Fibroblast of lung (primary cell): ENCODE measurements at regions not wholly inside any gene's neighbourhood (a gene's known extent, or its start where the extent isn't known, plus 50 kb on each side); places are given as distances from the start of the nearest gene placed in this dataset.
A peak's percentile ranks its signal among the peaks of the same experiment; 100 is the strongest.

Experiments
- DNase-seq, 2 donors: peaks; one replicate each; pipeline versions ENCODE4 v3.0.0 to v3.0.0-alpha.2; 2010; ENCODE audit warnings: low read depth in 2 of 2
- H2AFZ ChIP-seq: 2 replicates; pipeline ENCODE4 v1.5.1; 2012; ENCODE audit warnings: low read length, control low read depth, inconsistent platforms
- H3K27ac ChIP-seq: 2 replicates; pipeline ENCODE4 v1.5.1; 2011; ENCODE audit warnings: low read length, control low read depth; ENCODE audit not compliant: insufficient read depth
- H3K27me3 ChIP-seq: 2 replicates; pipeline ENCODE4 v1.5.1; 2011; ENCODE audit warnings: mild to moderate bottlenecking, low read length; ENCODE audit not compliant: control insufficient read depth, insufficient read depth
- H3K36me3 ChIP-seq: 2 replicates; pipeline ENCODE4 v1.5.1; 2011; ENCODE audit warnings: low read length; ENCODE audit not compliant: control insufficient read depth, insufficient read depth
- H3K4me1 ChIP-seq: 2 replicates; pipeline ENCODE4 v1.5.1; 2011; ENCODE audit warnings: low read length; ENCODE audit not compliant: control insufficient read depth, insufficient read depth; ENCODE audit errors: extremely low read depth
- H3K4me2 ChIP-seq: 2 replicates; pipeline ENCODE4 v1.5.1; 2011; ENCODE audit warnings: low read length, control low read depth; ENCODE audit not compliant: insufficient read depth; ENCODE audit errors: extremely low read depth
- H3K4me3 ChIP-seq, 4 experiments: fragments of 200-600 bp in 1 of 4; sonication (generic) in 1 of 4; replicated peaks in 1 of 4; 2 replicates each; pipeline ENCODE4 v1.5.1; 2011 to 2016; ENCODE audit warnings: low read length in 4 of 4, low read depth in 3 of 4, mild to moderate bottlenecking in 3 of 4, control low read depth in 2 of 4, inconsistent platforms in 1 of 4, mixed read lengths in 1 of 4; ENCODE audit not compliant: insufficient read depth in 1 of 4; ENCODE audit errors: control extremely low read depth in 1 of 4
- H3K79me2 ChIP-seq: 2 replicates; pipeline ENCODE4 v1.5.1; 2012; ENCODE audit warnings: mild to moderate bottlenecking, low read length, inconsistent platforms; ENCODE audit not compliant: control insufficient read depth, insufficient read depth
- H3K9ac ChIP-seq: 2 replicates; pipeline ENCODE4 v1.5.1; 2011; ENCODE audit warnings: mild to moderate bottlenecking, low read length, control low read depth; ENCODE audit not compliant: insufficient read depth
- H3K9me3 ChIP-seq: 2 replicates; pipeline ENCODE4 v1.5.1; 2012; ENCODE audit warnings: low read depth, low read length; ENCODE audit not compliant: control insufficient read depth, insufficient read depth
- H4K20me1 ChIP-seq: 2 replicates; pipeline ENCODE4 v1.5.1; 2011; ENCODE audit warnings: low read length; ENCODE audit not compliant: control insufficient read depth, insufficient read depth; ENCODE audit errors: extremely low read depth
- EZH2 ChIP-seq: IDR thresholded peaks from 2 replicates; pipeline ENCODE4 v1.5.1; 2012; ENCODE audit warnings: low read length, control low read depth, mild to moderate bottlenecking; ENCODE audit errors: missing control alignments
- TF ChIP-seq, protein P1 (sequence below), 2 donors: IDR thresholded peaks in 1 of 2; conservative IDR thresholded peaks in 1 of 2; 1 replicate in 1 of 2; 2 replicates in 1 of 2; pipeline ENCODE4 v1.5.1; 2011 to 2012; ENCODE audit warnings: low read length in 2 of 2, control low read depth in 1 of 2, inconsistent platforms in 1 of 2, low read depth in 1 of 2, mild to moderate bottlenecking in 1 of 2

DNA sequence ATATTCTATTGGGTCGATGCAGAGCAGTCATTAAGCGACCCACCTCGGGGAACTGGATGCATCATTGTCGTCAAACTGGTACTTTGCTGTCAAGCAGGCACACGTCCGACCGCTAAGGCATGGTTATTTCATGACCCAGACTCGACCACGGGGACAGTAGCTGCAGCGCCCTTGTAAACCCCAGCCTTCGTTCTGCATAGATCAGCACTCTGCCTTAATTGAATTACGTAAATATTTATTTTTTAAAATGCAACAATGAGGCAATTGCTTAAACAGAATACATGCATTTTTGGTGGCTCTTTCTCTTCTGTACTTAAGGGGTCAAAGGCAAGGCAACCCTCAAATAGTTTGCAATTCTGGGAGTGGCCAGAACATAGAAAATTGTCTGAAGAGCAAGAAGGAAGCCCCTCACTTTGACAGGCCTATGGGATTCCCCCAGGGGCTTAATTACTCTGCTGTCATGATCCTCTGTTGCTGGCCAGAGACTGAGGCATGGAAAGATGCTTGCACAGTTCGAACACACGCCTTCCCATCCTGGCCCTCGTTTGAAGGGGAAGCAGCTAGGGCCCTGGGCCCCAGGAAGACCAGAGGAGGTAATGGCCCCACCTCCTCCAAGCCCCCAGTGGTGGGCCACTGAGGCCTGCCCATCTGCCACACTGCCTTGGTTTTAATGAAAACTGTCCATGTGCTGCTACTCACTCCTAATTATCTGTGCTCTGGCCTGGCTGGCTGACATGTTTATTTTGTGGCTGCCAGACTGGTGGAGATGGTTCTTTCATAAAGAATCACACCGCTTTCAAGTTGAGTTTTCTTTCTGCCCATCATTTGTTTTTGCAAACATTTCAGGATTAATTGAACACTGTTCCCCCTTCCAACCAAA is 169.7 kb upstream of the MAST4 start:
- Histone ChIP-seq H3K9me3 (no peaks in the 10 kb centered on the region), H3K79me2 (no peaks in the 10 kb centered on the region), H3K27me3 (no peaks in the 10 kb centered on the region), H3K27ac (no peak overlapping the region), H4K20me1 (no peaks in the 10 kb centered on the region), H3K9ac (no peak overlapping the region), H2AFZ (no peak overlapping the region), H3K4me1 (no peaks in the 10 kb centered on the region), H3K4me3 (no peak overlapping the region), H3K4me2 (no peak overlapping the region), H3K36me3 (no peaks in the 10 kb centered on the region)
- DNase-seq = no peak
- no peak for TF ChIP-seq EZH2
- TF ChIP-seq, protein P1, sequence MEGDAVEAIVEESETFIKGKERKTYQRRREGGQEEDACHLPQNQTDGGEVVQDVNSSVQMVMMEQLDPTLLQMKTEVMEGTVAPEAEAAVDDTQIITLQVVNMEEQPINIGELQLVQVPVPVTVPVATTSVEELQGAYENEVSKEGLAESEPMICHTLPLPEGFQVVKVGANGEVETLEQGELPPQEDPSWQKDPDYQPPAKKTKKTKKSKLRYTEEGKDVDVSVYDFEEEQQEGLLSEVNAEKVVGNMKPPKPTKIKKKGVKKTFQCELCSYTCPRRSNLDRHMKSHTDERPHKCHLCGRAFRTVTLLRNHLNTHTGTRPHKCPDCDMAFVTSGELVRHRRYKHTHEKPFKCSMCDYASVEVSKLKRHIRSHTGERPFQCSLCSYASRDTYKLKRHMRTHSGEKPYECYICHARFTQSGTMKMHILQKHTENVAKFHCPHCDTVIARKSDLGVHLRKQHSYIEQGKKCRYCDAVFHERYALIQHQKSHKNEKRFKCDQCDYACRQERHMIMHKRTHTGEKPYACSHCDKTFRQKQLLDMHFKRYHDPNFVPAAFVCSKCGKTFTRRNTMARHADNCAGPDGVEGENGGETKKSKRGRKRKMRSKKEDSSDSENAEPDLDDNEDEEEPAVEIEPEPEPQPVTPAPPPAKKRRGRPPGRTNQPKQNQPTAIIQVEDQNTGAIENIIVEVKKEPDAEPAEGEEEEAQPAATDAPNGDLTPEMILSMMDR (conservative IDR thresholded peaks at IDR 0.05 in 1 of 2, IDR thresholded peaks at IDR 0.05 in 1 of 2; ENCODE audit: low read depth in 1 of 2, low read length in 2 of 2) = no peak

DNA sequence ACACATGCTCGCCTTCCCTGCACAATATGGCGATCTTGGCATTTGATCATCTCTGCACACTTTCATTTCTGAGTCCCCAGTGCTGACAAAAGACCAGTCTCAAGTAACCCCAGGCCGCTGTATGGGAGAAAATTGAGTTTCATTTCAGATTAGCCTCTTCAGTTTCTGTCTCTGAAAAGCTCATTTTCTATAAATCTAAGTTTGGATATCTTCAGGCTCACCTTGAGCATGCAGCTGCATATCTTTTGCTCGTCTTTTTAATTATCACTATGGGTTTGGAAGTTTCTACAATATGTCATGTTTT is 169.1 kb upstream of the MAST4 start:
- Histone ChIP-seq H3K9ac (no peak overlapping the region), H3K79me2 (no peaks in the 10 kb centered on the region), H2AFZ (no peak overlapping the region), H3K4me1 (no peaks in the 10 kb centered on the region), H3K27ac (no peak overlapping the region), H3K36me3 (no peaks in the 10 kb centered on the region), H3K4me3 (no peak overlapping the region), H4K20me1 (no peaks in the 10 kb centered on the region), H3K27me3 (no peaks in the 10 kb centered on the region), H3K9me3 (no peaks in the 10 kb centered on the region), H3K4me2 (no peak overlapping the region)
- peak in 1 of 2 donors; percentile 3 for DNase-seq
- TF ChIP-seq EZH2 = no peak
- TF ChIP-seq, protein P1 (conservative IDR thresholded peaks at IDR 0.05 in 1 of 2, IDR thresholded peaks at IDR 0.05 in 1 of 2; ENCODE audit: low read depth in 1 of 2, low read length in 2 of 2) = no peak

DNA sequence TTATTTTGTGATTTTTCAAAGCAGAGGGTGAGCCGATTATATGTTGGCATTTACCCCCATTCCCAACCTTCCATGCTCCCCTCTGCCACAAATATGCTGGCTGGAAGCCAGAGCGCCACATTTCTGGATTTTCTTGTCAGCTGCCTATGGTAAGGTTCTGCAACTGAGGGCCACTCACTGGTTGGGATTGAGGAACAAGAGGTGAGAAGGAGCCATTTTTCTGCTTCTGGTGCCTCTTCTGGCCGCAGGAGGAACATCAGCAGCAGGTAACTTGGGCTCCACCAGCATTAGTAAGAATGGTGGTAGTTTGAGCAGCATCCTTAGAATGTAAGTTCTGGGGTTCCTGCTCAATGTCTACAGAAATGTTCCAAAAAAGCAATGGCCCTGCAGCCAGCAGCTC is 159.5 kb upstream of the MAST4 start:
- Histone ChIP-seq H2AFZ (no peak overlapping the region), H3K4me2 (no peak overlapping the region), H3K27ac (no peak overlapping the region), H3K9ac (no peak overlapping the region), H3K4me3 (no peak overlapping the region), H3K9me3 (no peaks in the 10 kb centered on the region), H3K79me2 (no peaks in the 10 kb centered on the region), H4K20me1 (no peaks in the 10 kb centered on the region), H3K27me3 (no peaks in the 10 kb centered on the region), H3K4me1 (no peaks in the 10 kb centered on the region), H3K36me3 (no peaks in the 10 kb centered on the region)
- TF ChIP-seq, protein P1 (conservative IDR thresholded peaks at IDR 0.05 in 1 of 2, IDR thresholded peaks at IDR 0.05 in 1 of 2; ENCODE audit: low read depth in 1 of 2, low read length in 2 of 2) = peak in 1 of 2 donors; percentile 37
- no peak for TF ChIP-seq EZH2
- no peak for DNase-seq
